DMS 273 (cell line): ENCODE measurements at regions not wholly inside any gene's neighbourhood (a gene's known extent, or its start where the extent isn't known, plus 50 kb on each side); places are given as distances from the start of the nearest gene placed in this dataset.
"Not testable (repeated sequence)": the region's sequence is repeated elsewhere in the genome, so short reads cannot be mapped to it uniquely, and the experiment has no call there.

Experiments used
- DNase-seq: peaks from one replicate; lab custom pipeline; 2025; ENCODE audit not compliant: unreplicated experiment; lab: John Stamatoyannopoulos, UW

DNA sequence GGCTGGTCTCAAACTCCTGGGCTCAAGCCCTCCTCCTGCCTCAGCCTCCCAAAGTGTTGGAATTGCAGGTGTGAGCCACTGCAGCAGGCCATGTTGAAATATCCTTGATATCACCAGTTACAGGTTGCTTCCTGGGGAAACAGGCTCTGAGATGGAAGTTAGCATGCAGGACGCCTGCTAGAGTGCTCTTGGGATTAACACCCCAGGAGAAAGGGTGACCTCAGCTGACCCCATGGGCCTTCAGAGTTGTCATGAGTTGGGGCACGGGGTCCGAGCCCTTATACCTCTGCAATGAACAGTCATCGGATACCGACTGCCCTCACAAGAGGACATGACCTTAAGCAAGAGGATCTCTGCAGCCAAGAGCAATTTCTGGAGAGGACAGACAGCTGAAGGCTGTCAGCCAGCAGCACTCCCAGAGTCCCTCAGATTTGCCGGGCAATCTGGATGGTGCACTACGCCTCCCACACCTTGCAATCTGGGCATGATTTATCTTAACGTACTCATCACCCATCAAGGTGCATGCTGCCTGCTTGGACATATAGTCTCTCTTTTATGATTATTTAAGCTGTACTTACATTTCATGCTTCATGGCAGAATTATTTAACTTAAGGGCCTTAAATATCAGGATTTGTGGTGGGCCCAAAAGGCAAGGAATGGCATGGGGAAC is 134.6 kb downstream of the ADSS2 start:
- DNase-seq: no peak

DNA sequence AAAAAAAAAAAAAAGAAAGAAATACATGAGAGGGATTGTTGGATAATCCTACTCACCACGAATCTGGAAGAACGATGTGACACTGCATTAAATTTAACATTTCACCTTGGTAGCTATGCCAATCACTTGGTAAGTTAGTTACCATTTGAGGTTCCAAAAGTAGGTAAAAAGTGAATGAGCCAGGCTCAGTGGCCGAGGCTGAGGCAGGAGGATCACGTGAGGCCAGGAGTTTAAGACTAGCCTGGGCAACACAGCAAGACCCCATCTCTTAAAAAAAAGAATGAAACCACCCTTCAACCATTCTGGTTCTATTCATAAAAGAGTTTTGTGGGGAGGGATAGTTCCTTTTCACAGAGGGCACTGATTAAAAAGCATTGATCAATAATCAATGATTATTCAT is 133.6 kb downstream of the ADSS2 start:
- DNase-seq: no peak

DNA sequence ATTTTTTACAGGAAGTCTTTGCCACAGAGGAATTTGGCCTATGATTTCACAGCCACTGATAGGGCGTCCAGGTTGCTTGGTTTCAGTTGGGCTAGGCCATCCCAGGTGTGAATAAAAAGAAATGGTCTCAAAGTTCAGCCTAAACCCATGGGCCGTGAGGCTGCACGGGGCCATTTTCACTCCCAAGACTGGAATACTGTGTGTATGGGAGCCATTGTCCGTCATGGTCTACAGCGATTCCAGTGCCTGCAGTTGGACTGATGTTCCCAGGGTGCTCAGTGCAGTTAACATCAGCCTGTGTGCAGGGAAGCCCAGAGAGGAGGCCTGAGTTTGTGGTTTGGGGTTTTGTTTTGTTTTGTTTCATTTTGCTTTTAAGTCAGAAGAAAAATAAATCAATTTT is 133.2 kb downstream of the ADSS2 start:
- no peak for DNase-seq

DNA sequence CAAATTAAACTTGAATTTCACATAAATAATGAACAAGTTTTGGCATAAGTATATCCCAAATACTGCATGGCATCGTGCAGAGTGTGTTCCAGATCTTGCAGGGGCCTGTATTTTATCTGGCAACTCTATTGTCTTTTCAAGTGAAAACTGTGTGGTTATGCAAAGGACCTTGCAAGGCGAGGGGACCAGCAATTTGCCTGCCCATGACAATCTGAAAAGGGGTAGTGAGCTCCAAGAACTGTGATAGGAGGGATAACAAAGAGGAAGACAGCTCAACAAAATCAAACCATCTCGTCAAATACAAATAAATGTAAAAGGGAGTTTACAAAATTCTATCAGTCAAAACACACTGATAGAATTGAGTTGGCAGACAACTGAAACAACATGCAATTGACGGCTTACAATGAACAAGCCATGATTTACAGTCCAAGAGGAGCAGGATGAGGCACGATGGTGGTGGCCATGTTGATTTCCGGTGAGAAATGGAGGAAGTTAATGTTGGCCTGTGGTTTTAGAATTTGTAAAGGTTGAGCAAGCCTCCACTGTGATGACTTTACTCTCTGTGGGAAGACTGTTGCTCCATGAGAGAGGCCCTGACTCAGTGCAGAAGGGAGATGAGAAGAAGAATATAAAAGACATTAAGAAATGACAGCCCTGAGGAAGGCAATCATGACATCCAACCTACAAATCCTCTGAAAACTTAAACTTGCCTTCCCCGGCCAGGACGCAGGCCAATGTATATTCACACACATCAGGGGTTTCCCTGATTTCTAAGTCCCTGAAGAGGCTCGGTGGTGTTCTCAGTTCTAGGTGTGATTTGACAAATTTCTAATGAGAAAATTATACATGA is 132.2 kb downstream of the ADSS2 start:
- DNase-seq: no peak

DNA sequence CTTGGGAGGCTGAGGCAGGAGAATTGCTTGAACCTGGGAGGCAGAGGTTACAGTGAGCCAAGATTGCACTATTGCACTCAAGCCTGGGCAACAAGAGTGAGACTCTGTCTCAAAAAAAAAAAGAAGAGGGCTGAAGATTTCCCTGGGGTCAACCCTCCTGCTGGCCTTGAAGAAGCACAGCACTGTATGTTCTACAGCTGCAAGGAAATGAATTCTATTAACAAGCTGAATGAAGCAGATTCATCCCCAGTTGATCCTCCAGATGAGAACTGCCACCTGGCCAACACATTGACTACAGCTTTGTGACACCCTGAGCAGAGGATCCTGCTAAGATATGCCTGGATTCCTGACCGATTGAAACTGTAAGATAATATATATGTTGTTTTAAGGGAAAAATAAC is 129.5 kb downstream of the ADSS2 start:
- no peak for DNase-seq

DNA sequence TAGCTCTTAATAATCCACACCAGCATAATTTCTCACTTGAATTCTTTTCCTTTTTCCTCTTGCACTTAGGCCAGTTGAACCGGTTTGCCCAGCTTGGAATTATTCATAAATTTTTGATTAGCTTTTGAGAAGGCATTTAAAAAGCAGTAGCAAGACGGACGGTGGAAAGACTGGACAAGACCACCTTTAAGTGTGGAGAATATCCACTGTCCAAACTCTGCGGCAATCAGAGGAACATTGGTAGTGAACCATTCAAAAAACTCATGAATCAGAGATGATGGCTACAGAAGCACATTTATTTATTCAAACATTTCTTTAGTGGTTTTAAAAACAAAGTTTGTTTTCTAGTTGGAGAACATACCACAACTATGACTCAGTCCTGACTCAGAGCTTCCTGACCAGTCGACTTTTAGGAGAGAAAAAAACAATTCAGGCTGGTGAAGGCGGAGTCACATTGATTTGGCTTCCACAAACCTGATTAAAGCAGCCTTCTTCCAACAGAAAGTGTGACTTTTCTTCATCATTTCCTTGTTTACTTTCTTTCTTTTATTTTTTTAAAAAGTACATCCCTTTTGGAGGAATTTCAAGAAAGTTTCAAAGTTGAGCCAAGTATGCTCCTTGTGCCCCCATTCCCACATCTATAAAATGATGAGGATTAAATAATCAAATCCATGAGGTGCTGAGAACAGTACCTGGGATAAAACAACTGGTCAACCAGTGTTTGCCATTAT is 128.8 kb downstream of the ADSS2 start:
- DNase-seq: no peak

DNA sequence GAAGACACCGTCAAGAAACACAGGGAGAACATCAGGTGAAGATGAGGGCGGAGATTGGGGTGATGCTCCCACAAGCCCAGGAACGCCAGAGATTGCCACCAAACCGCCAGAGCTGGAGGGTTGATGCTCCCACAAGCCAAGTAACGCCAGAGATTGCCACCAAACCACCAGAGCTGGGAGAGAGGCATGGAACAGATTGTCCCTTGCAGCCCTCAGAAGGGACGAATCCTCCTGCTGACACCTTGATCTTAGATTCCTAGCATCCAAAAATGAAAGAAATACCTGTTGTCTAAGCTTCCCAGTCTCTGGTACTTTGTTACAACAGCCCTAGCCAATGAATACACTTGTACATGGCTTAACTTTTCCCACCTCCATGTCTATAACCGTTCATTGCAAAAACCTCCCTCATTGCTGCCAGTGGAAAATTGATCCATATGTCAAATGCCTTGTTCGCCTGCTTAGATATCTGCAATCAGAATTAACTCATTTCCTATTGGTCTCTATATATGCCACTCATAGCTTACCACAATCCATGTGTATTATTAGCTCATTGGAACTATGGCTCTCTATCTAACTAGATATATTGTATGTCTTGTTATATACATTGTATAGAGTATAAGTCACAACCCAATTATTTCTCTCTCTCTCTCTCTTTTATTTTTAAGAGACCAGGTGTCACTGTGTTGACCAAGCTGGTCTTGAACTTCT is 127.4 kb downstream of the ADSS2 start:
- no peak for DNase-seq

DNA sequence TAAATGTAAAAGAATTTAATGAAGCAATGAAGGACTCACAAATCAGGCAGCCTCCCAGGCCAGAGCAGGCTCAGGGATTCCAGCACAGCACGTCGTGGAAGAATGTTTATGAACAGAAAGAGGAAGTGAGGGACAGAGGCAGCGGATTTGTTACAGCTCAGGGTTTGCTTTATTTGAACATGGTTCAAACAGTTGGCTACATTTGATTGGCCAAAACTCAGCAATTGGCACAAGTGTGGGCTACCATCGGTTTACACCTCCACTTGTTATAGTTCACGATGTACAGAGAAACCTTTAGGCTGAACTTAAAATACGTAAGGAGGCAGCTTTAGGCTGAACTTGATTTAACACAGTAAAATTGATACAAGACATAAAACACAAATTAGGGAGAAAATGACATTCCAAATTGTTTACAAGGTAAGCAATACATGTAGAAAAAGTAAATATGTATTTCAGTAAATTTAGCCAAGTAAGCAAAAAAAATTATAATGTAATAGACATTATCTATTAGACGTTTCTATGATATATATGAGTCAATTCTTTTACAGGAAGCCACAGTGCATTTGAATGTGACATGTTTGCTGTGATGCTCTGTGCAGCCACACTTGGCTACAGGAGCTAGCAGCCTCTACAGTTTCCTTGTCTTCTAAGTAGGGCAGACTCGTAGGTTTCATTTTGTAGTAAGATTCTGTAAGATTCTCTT is 126.5 kb downstream of the ADSS2 start:
- no peak for DNase-seq

DNA sequence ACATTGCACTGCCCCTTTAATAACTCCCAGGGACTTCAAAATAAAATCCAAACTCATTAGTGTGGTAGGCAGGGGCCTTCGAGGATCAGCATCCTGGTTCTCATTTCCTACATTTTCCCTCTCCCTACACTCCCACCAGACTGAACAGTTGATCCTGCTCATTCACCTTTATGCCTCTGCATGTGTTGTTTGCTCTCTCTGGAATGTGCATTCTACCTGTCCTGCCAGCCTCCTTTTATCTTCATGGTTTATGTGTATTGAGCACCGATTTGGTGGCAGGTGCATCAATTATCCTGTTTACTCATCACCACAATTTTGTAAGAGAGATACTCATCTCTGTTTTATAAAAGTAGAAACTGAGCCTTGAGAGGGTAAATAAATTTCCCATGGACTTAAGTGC is 125.0 kb downstream of the ADSS2 start:
- no peak for DNase-seq

DNA sequence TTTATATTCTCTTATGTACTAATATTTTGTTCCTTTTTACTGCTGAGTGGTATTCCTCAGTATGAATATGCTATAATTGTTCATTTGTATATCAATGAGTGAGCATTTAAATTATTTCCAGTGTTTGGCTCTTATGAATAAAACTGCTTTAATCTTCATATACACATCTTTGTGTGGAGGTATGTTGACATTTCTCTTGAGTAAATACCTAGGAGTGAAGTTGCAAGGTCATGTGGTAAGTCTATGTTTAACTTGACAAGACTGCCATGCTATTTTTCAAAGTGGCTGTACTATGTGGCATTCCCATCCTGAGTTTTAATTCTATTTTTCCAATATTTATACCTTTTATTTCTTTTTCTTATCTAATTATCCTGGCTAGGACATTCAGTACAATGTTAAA is 124.2 kb downstream of the ADSS2 start:
- no peak for DNase-seq

DNA sequence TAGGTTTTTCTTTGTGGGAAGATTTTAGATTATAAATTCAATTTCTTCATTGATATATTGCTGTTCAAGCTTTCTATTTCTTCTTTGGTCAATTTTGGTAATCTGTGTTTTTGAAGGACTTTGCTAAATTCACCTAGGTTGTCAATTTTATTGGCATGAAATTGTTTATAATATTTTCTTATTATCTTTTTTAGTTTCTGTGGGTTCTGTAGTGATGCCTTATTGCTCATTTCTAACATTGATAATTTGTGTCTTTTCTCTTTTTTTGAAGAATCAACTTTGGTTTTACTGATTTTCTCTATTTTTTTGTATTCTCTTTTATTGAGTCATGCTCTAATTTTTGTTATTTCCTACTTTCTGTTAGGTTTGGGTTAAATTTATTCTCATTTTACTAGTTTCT is 123.2 kb downstream of the ADSS2 start:
- DNase-seq: no peak

DNA sequence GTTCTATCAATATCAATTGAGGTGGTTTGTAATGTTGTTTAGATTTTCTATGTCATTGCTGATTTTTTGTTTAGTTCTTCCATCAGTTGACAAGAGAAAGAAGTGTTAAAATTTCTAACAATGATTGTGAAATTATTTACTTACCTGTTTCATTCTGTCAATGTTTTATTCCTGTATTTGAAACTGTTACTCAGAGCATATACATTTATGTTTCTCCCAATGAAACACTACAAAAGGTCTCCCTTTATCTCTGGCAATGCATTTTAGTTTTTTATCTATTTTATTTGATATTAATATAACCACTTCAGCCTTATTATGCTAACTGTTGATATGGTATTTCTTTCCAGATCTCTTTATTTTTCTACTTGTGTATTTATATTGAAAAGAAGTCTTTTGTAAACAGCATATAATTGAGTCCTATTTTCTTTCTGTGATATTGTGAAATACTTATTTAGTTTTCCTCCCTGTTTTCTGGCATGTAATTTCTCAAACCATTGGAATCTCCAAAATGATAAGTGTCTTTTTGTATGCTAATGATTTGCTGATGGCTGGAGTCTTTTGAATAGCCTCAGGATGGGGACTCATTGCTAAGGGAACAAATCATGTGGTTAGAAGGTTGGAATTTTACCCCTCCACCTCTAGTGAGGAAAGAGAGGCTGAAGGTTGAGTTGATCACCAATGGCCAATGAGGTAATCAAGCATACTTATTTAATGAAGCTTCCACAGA is 122.0 kb downstream of the ADSS2 start:
- DNase-seq: no peak

DNA sequence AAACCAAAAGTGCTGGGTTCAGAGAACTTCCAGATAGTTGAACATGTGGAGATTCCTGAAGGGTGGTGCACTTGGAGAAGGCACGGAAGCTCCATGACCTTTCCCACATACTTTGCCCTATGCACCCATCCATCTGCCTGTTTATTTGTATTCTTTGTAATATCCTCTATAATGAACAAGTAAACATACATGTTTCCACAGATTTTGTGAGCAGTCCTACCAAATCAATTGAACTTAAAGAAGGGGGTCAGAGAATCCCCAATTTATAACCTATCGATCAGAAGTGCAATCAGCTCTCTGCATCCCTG is 121.4 kb downstream of the ADSS2 start:
- DNase-seq: no peak

DNA sequence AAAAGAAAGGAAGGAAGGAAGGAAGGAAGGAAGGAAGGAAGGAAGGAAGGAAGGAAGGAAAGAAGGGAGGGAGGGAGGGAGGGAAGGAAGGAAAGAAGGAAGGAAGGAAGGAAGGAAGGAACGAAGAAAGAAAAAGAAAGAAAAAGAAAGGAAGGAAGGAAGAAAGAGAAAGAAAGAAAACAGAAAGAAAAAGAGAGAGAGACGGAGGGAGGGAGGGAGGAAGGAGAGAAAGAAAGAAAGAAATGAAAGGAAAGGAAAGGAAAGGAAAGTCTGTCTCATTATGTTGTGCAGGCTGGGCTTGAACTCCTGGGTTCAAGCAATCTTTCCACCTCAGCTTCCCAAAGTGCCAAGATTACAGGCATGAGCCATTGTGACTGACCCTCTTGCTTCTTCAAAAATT is 118.9 kb downstream of the ADSS2 start:
- DNase-seq: not testable (repeated sequence)

DNA sequence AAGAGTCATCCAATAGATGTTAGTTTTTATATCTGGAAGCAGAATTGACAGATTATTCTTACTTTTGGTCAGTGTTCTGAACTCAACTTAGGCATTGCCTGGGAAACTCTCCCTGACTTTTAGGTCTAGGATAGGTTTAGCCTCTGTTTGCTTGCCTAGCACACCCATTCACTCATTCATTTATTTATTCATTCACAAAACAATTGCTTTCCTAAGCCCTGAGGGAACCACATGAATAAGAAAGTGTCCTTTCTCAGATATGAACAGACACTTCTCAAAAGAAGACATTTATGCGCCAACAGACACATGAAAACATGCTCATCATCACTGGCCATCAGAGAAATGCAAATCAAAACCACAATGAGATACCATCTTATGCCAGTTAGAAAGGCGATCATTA is 117.4 kb downstream of the ADSS2 start:
- DNase-seq: not testable (repeated sequence)

DNA sequence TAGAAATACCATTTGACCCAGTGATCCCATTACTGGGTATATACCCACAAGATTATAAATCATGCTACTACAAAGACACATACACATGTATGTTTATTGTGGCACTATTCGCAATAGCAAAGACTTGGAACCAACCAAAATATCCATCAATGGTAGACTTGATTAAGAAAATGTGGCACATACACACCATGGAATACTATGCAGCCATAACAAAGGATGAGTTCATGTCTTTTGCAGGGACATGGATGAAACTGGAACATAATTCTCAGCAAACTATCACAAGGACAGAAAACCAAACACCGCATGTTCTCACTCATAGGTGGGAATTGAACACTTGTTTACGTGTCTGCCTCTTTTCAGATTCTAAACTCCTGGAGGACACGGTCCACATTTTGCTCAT is 116.9 kb downstream of the ADSS2 start:
- DNase-seq: not testable (repeated sequence)

DNA sequence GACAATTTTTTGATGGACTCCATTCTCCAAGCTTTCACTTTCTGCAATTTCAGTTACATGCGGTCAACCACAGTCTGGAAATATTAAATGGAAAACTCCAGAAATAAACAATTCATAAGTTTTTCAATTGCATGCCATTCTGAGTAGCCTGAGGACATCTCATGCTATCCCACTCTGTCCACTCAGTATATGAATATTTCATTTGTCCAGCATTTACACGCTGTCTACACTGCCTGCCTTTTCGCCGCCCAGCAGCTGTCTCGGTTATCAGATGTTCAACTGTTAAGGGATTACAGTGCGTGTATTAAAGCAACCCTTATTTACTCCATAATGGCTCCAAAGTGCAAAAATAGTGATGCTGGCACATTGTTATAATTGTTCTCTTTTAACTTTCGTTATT is 116.3 kb downstream of the ADSS2 start:
- no peak for DNase-seq

DNA sequence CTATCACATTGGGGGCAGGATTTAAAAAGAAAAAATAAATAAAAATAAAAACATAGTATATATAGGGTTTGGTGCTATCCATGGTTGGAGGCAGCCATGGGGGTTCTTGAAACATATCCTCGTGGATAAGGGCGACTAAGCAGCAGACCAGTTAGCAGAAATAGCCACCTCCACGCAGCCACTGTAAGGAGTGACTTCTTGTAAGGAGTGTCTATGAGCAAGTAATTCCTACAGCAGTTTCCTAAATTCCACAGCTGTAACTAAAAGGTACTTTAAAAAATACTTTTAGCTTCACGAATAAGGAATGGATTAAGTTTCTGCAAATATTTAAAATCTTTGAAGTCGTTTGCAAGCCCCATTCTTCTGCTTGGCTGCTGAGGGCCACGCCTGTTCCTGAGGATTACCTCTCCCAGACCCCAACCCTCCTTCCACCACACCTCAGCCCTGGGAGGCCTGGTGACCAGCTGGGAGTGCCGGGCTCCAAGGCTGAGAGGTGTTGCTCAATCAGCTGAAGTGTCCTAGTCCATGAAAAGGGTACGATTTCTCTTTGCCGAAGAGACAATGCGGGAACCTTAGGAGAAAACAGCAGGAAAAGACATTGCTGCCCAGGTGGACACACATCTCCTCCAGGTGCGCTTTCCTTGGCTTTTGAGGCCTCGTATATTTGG is 115.3 kb downstream of the ADSS2 start:
- no peak for DNase-seq

DNA sequence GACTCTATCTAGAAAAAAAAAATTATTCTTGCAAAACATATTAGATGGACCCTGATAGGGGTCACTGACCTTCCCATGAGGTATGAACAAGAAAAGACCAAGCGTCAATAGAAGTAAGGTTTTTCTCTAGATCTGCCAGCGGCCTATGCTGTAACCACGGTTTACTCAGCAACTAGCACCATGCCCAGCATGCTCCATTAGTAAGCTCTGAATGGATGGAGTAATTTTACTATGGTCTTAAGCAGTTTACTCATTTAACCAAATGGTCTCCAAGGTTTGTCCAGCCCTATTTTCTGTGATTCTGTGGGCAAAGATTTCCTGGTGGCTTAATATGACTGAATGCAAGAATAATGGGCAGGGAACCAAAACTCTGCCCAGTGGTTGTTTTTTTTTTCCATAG is 113.9 kb downstream of the ADSS2 start:
- DNase-seq: no peak
